ENCODE measurements at regions not wholly inside any gene's neighbourhood (a gene's known extent, or its start where the extent isn't known, plus 50 kb on each side); places are given as distances from the start of the nearest gene placed in this dataset.

- TF ChIP-seq MAFK (IDR thresholded peaks at IDR 0.05; ENCODE audit: low read depth, low read length) (no peak), TEAD4 (IDR thresholded peaks at IDR 0.05; ENCODE audit: low read depth, low read length) (no peak), CBX5 (IDR thresholded peaks at IDR 0.05; ENCODE audit: low read depth, low read length) (no peak), MAX (IDR thresholded peaks at IDR 0.05) (no peak), POU5F1 (IDR thresholded peaks at IDR 0.05; ENCODE audit: low read depth, low read length) (no peak), KDM1A (IDR thresholded peaks at IDR 0.05; ENCODE audit: borderline replicate concordance, low read length) (no peak)
These were observed 93.2 kb downstream of the FOXA2 start (continued) for GRCh38 chr20:22491194-22491505.

Measured in H1 (cell line).